HG02973 (cell line): ENCODE measurements at regions not wholly inside any gene's neighbourhood (a gene's known extent, or its start where the extent isn't known, plus 50 kb on each side); places are given as distances from the start of the nearest gene placed in this dataset.

Source experiments
- ATAC-seq: cut with Tn5 transposase; IDR thresholded peaks from one replicate; pipeline ENCODE4 v1.9.1; 2021; ENCODE audit warnings: moderate library complexity; ENCODE audit not compliant: unreplicated experiment

- peak; percentile 33 for ATAC-seq
Measured at GRCh38 chr3:5426094-5426883, 238.8 kb downstream of the EDEM1 start.

- no peak for ATAC-seq
Measured at GRCh38 chr3:5427021-5427420, 239.5 kb downstream of the EDEM1 start.

- ATAC-seq = no peak
Measured at GRCh38 chr3:5427938-5428337, 240.4 kb downstream of the EDEM1 start.

GRCh38 chr3:5428607-5429516, 241.4 kb downstream of the EDEM1 start:
- peak; percentile 90 for ATAC-seq

GRCh38 chr3:5429517-5429890, 242.0 kb downstream of the EDEM1 start:
- no peak for ATAC-seq

- no peak for ATAC-seq
Measured at GRCh38 chr3:5430701-5431100, 243.2 kb downstream of the EDEM1 start.

- no peak for ATAC-seq
Measured at GRCh38 chr3:5431146-5431545, 243.6 kb downstream of the EDEM1 start.

GRCh38 chr3:5431811-5432378, 244.4 kb downstream of the EDEM1 start:
- no peak for ATAC-seq

GRCh38 chr3:5437296-5437782, 249.8 kb downstream of the EDEM1 start:
- no peak for ATAC-seq

- ATAC-seq = no peak
Measured at GRCh38 chr3:5437783-5438323, 250.3 kb downstream of the EDEM1 start.

- ATAC-seq = no peak
Measured at GRCh38 chr3:5441401-5441800, 253.9 kb downstream of the EDEM1 start.

- ATAC-seq = no peak
Measured at GRCh38 chr3:5442106-5442785, 254.7 kb downstream of the EDEM1 start.

- no peak for ATAC-seq
Measured at GRCh38 chr3:5442786-5443138, 255.3 kb downstream of the EDEM1 start.

GRCh38 chr3:5444253-5444652, 256.7 kb downstream of the EDEM1 start:
- ATAC-seq = no peak

- no peak for ATAC-seq
Measured at GRCh38 chr3:5445676-5446201, 258.2 kb downstream of the EDEM1 start.

GRCh38 chr3:5448246-5448645, 260.7 kb downstream of the EDEM1 start:
- no peak for ATAC-seq

GRCh38 chr3:5448816-5449215, 261.3 kb downstream of the EDEM1 start:
- ATAC-seq = no peak

- ATAC-seq = peak; percentile 88
Measured at GRCh38 chr3:5456199-5456598, 268.7 kb downstream of the EDEM1 start.

GRCh38 chr3:5458526-5458925, 271.0 kb downstream of the EDEM1 start:
- no peak for ATAC-seq

GRCh38 chr3:5462086-5462485, 274.6 kb downstream of the EDEM1 start:
- no peak for ATAC-seq

GRCh38 chr3:5463991-5464390, 276.5 kb downstream of the EDEM1 start:
- ATAC-seq = no peak
